Colonic mucosa (tissue), 4 donors: ENCODE measurements at regions not wholly inside any gene's neighbourhood (a gene's known extent, or its start where the extent isn't known, plus 50 kb on each side); places are given as distances from the start of the nearest gene placed in this dataset.

Source experiments
- DNase-seq: peaks from one replicate; pipeline ENCODE4 v3.0.0-alpha.2; 2020
- H3K27ac ChIP-seq: fragments of 200-600 bp; one replicate; pipeline ENCODE4 v1.8.0; 2021
- H3K27me3 ChIP-seq: fragments of 200-600 bp; one replicate; pipeline ENCODE4 v1.8.0; 2021
- H3K36me3 ChIP-seq: fragments of 200-600 bp; one replicate; pipeline ENCODE4 v1.8.0; 2021
- H3K4me1 ChIP-seq: fragments of 200-600 bp; one replicate; pipeline ENCODE4 v1.8.0; 2021; ENCODE audit warnings: mild to moderate bottlenecking
- H3K4me3 ChIP-seq: fragments of 200-600 bp; one replicate; pipeline ENCODE4 v1.8.0; 2021
- H3K9ac ChIP-seq, 2 donors: one replicate each; pipeline ENCODE4 v1.7.0; 2013; ENCODE audit warnings: control low read depth in 2 of 2, low read depth in 2 of 2, low read length in 2 of 2
- H3K9me3 ChIP-seq: fragments of 200-600 bp; one replicate; pipeline ENCODE4 v1.8.0; 2021
- CTCF ChIP-seq: fragments of 200-600 bp; IDR thresholded peaks from one replicate; pipeline ENCODE4 v1.8.0; 2022; ENCODE audit warnings: antibody characterized with exemption, mild to moderate bottlenecking
- intact Hi-C: fragments of 100-400 bp; cut with DNase I; formaldehyde crosslinking; loops from one replicate; pipeline ENCODE4 v1.14.1; 2022
- donor health status: healthy.
- donor health status: DM: no; HTN: no; CAD: no.
- donor health status: DM: no; HTN: no; CAD: no.

- H3K4me1 ChIP-seq: peaks cover 28% of the 10 kb centered on the region
- H3K9me3 ChIP-seq: no peaks in the 10 kb centered on the region
- H3K27ac ChIP-seq: peak overlapping the region; percentile 80
- no peaks in the 10 kb centered on the region for H3K36me3 ChIP-seq
- no peak for TF ChIP-seq CTCF
- no peaks in the 10 kb centered on the region for H3K27me3 ChIP-seq
- no peak overlapping the region for H3K4me3 ChIP-seq
- H3K9ac ChIP-seq: peak overlapping the region in 1 of 2 donors; percentile 72
- intact Hi-C loops: no loop called here
- peak; percentile 59 for DNase-seq
Observed at GRCh38 chr13:44758630-44759383, 182.7 kb upstream of the TSC22D1 start.

GRCh38 chr13:44757671-44758070, 181.5 kb upstream of the TSC22D1 start:
- H3K9ac ChIP-seq: peak overlapping the region in 1 of 2 donors; percentile 72
- peaks cover 21% of the 10 kb centered on the region for H3K4me1 ChIP-seq
- H3K4me3 ChIP-seq: no peak overlapping the region
- H3K27ac ChIP-seq: peak overlapping the region; percentile 80
- no peak for TF ChIP-seq CTCF
- H3K9me3 ChIP-seq: no peaks in the 10 kb centered on the region
- DNase-seq: no peak
- intact Hi-C loops: no loop called here
- H3K36me3 ChIP-seq: no peaks in the 10 kb centered on the region
- no peaks in the 10 kb centered on the region for H3K27me3 ChIP-seq

GRCh38 chr13:44756276-44756810, 180.2 kb upstream of the TSC22D1 start:
- peak overlapping the region in 1 of 2 donors; percentile 58 for H3K9ac ChIP-seq

GRCh38 chr13:44755872-44756271, 179.7 kb upstream of the TSC22D1 start:
- no peaks in the 10 kb centered on the region for H3K36me3 ChIP-seq
- H3K9me3 ChIP-seq: no peaks in the 10 kb centered on the region
- DNase-seq: no peak
- no peak for TF ChIP-seq CTCF
- no peaks in the 10 kb centered on the region for H3K27me3 ChIP-seq
- H3K9ac ChIP-seq: peak overlapping the region in 1 of 2 donors; percentile 58
- no peak overlapping the region for H3K4me3 ChIP-seq
- H3K4me1 ChIP-seq: peaks cover 21% of the 10 kb centered on the region
- intact Hi-C loops: no loop called here
- peak overlapping the region; percentile 80 for H3K27ac ChIP-seq

More at GRCh38 chr13:44756276-44756810, 180.2 kb upstream of the TSC22D1 start:
- no peak for DNase-seq
- H3K9me3 ChIP-seq: no peaks in the 10 kb centered on the region
- TF ChIP-seq CTCF: no peak
- no peaks in the 10 kb centered on the region for H3K36me3 ChIP-seq
- peak overlapping the region; percentile 80 for H3K27ac ChIP-seq
- H3K27me3 ChIP-seq: no peaks in the 10 kb centered on the region
- H3K4me1 ChIP-seq: peaks cover 21% of the 10 kb centered on the region
- intact Hi-C loops: no loop called here
- no peak overlapping the region for H3K4me3 ChIP-seq

GRCh38 chr13:44752164-44752563, 176.0 kb upstream of the TSC22D1 start:
- no peaks in the 10 kb centered on the region for H3K4me1 ChIP-seq
- H3K36me3 ChIP-seq: no peaks in the 10 kb centered on the region
- H3K9ac ChIP-seq: no peak overlapping the region
- intact Hi-C loops: no loop called here
- H3K9me3 ChIP-seq: no peaks in the 10 kb centered on the region
- H3K27ac ChIP-seq: peak overlapping the region; percentile 63
- no peaks in the 10 kb centered on the region for H3K27me3 ChIP-seq
- DNase-seq: no peak
- TF ChIP-seq CTCF: no peak
- H3K4me3 ChIP-seq: no peak overlapping the region
